HepG2 (cell line): ENCODE measurements at regions not wholly inside any gene's neighbourhood (a gene's known extent, or its start where the extent isn't known, plus 50 kb on each side); places are given as distances from the start of the nearest gene placed in this dataset.

Experiments
- AGO2 ChIP-seq: fragments of 200-400 bp; formaldehyde crosslinking; optimal IDR thresholded peaks from 2 replicates; pipeline ENCODE3; 2017; ENCODE audit warnings: mild to moderate bottlenecking, low read depth, low read length, moderate library complexity
- ARHGAP35 ChIP-seq: sonication (generic); formaldehyde crosslinking; IDR thresholded peaks from 2 replicates; pipeline ENCODE4 v1.9.0; 2022; ENCODE audit warnings: mild to moderate bottlenecking, inconsistent platforms, moderate library complexity, missing genetic modification reagents, borderline replicate concordance
- CBX2 ChIP-seq, 2 experiments: fragments of 200-600 bp in 1 of 2; sonication (generic); formaldehyde crosslinking in 1 of 2; IDR thresholded peaks; 2 replicates each; pipeline versions ENCODE4 v1.7.0 to v1.8.1; 2018 to 2022; ENCODE audit warnings: low read depth in 2 of 2, low read length in 1 of 2, mild to moderate bottlenecking in 1 of 2, missing genetic modification reagents in 1 of 2
- CHD2 ChIP-seq: IDR thresholded peaks from 2 replicates; pipeline ENCODE4 v1.6.1; 2011; ENCODE audit warnings: low read depth, low read length, improper control_type of control experiment
- ETS1 ChIP-seq: sonication (generic); formaldehyde crosslinking; IDR thresholded peaks from 2 replicates; pipeline ENCODE4 v1.4.0; 2020; ENCODE audit warnings: missing genetic modification reagents
- HNF4G ChIP-seq, 2 experiments: sonication (generic) in 1 of 2; formaldehyde crosslinking in 1 of 2; IDR thresholded peaks; 2 replicates each; pipeline versions ENCODE4 v1.4.0 to v1.6.1; 2011 to 2020; ENCODE audit warnings: borderline replicate concordance in 2 of 2, low read depth in 2 of 2, mild to moderate bottlenecking in 2 of 2, low read length in 1 of 2, missing genetic modification reagents in 1 of 2, moderate library complexity in 1 of 2
- KAT8 ChIP-seq: IDR thresholded peaks from 2 replicates; pipeline ENCODE4 v1.6.1; 2016; ENCODE audit warnings: missing genetic modification reagents, missing compliant biosample characterization
- KMT2B ChIP-seq: IDR thresholded peaks from 2 replicates; pipeline ENCODE4 v1.6.1; 2016; ENCODE audit warnings: missing genetic modification reagents, missing compliant biosample characterization
- NR2F6 ChIP-seq, 2 experiments: IDR thresholded peaks; 2 replicates each; pipeline ENCODE4 v1.6.1; 2016; ENCODE audit warnings: antibody characterized with exemption in 1 of 2, mild to moderate bottlenecking in 1 of 2
- PRDM10 ChIP-seq: sonication (generic); formaldehyde crosslinking; IDR thresholded peaks from 2 replicates; pipeline ENCODE4 v1.4.0; 2020; ENCODE audit warnings: low read depth, missing genetic modification reagents
- RCOR2 ChIP-seq: IDR thresholded peaks from 2 replicates; pipeline ENCODE4 v1.6.1; 2016; ENCODE audit warnings: missing biosample characterization, missing genetic modification reagents
- RFX5 ChIP-seq: IDR thresholded peaks from 2 replicates; pipeline ENCODE4 v1.6.1; 2011; ENCODE audit warnings: low read depth, low read length, improper control_type of control experiment
- SNAPC2 ChIP-seq: sonication (generic); formaldehyde crosslinking; IDR thresholded peaks from 2 replicates; pipeline ENCODE4 v1.8.1; 2022; ENCODE audit warnings: mild to moderate bottlenecking, missing genetic modification reagents
- SRSF1 ChIP-seq: fragments of 200-400 bp; formaldehyde crosslinking; optimal IDR thresholded peaks from 2 replicates; pipeline ENCODE3; 2017; ENCODE audit warnings: mild to moderate bottlenecking, low read depth, low read length, moderate library complexity
- USF2 ChIP-seq, 2 experiments: sonication (generic) in 1 of 2; formaldehyde crosslinking in 1 of 2; IDR thresholded peaks; 2 replicates each; pipeline versions ENCODE4 v1.5.1 to v1.6.1; 2011 to 2020; ENCODE audit warnings: borderline replicate concordance in 1 of 2, low read depth in 1 of 2, low read length in 1 of 2, mild to moderate bottlenecking in 1 of 2, missing genetic modification reagents in 1 of 2, moderate library complexity in 1 of 2
- XBP1 ChIP-seq: sonication (generic); formaldehyde crosslinking; IDR thresholded peaks from 2 replicates; pipeline ENCODE4 v1.5.0; 2020; ENCODE audit warnings: missing genetic modification reagents
- ZNF431 ChIP-seq: sonication (generic); formaldehyde crosslinking; IDR thresholded peaks from 2 replicates; pipeline ENCODE4 v1.9.0; 2022; ENCODE audit warnings: missing genetic modification reagents, low read depth, mild to moderate bottlenecking, borderline replicate concordance
- ZNF713 ChIP-seq: sonication (generic); formaldehyde crosslinking; IDR thresholded peaks from 2 replicates; pipeline ENCODE4 v1.4.0; 2020; ENCODE audit warnings: mild to moderate bottlenecking, missing genetic modification reagents
- ZNF737 ChIP-seq: sonication (generic); formaldehyde crosslinking; IDR thresholded peaks from 2 replicates; pipeline ENCODE4 v1.5.0; 2020; ENCODE audit warnings: missing genetic modification reagents, mild to moderate bottlenecking, borderline replicate concordance
- ZNF776 ChIP-seq: sonication (generic); formaldehyde crosslinking; IDR thresholded peaks from 2 replicates; pipeline ENCODE4 v1.4.0; 2020; ENCODE audit warnings: mild to moderate bottlenecking, missing genetic modification reagents
- ZNF777 ChIP-seq: sonication (generic); formaldehyde crosslinking; IDR thresholded peaks from 2 replicates; pipeline ENCODE4 v1.4.0; 2020; ENCODE audit warnings: missing genetic modification reagents
- ZNF83 ChIP-seq: sonication (generic); formaldehyde crosslinking; IDR thresholded peaks from 2 replicates; pipeline ENCODE4 v1.4.0; 2020; ENCODE audit warnings: missing genetic modification reagents, mild to moderate bottlenecking, borderline replicate concordance

- TF ChIP-seq PRDM10 (CRISPR knock-in tag) (no peak), RFX5 (no peak), USF2 (IDR thresholded peaks at IDR 0.05; ENCODE audit: low read depth, low read length) (no peak), USF2 (CRISPR knock-in tag; IDR thresholded peaks at IDR 0.05; ENCODE audit: borderline replicate concordance) (no peak), HNF4G (IDR thresholded peaks at IDR 0.05; ENCODE audit: borderline replicate concordance, low read depth, low read length) (peak; percentile 78), HNF4G (CRISPR knock-in tag; IDR thresholded peaks at IDR 0.05; ENCODE audit: borderline replicate concordance, low read depth) (no peak), SNAPC2 (CRISPR knock-in tag) (no peak), NR2F6 (IDR thresholded peaks at IDR 0.05) (peak; percentile 34; the same call in 1 of the 2 replicates), NR2F6 (CRISPR knock-in tag; IDR thresholded peaks at IDR 0.05) (peak; percentile 20; the same call in 1 of the 2 replicates), KMT2B (no peak), SRSF1 (no peak), ZNF83 (no peak), ZNF737 (CRISPR knock-in tag) (no peak), ZNF777 (CRISPR knock-in tag) (0 out of 2 replicates have a peak, but pooled peaks have one; percentile 38), ZNF776 (no peak), ARHGAP35 (CRISPR knock-in tag) (no peak), ZNF431 (no peak), XBP1 (no peak), ETS1 (CRISPR knock-in tag) (no peak), CHD2 (no peak), KAT8 (peak; percentile 21; the same call in 1 of the 2 replicates), CBX2 (IDR thresholded peaks at IDR 0.05; ENCODE audit: low read depth, low read length) (no peak), CBX2 (CRISPR knock-in tag; IDR thresholded peaks at IDR 0.05; ENCODE audit: low read depth) (no peak), AGO2 (no peak), RCOR2 (CRISPR knock-in tag) (peak; percentile 82; the same call in 1 of the 2 replicates), ZNF713 (no peak)
These were observed 101.9 kb downstream of the QRSL1 start (continued) for GRCh38 chr6:106731144-106731842.
